GM18508 (cell line): ENCODE measurements at regions not wholly inside any gene's neighbourhood (a gene's known extent, or its start where the extent isn't known, plus 50 kb on each side); places are given as distances from the start of the nearest gene placed in this dataset.

Experiments
- ATAC-seq: cut with Tn5 transposase; IDR thresholded peaks from one replicate; pipeline ENCODE4 v1.9.1; 2021; ENCODE audit warnings: moderate number of reproducible peaks; ENCODE audit not compliant: insufficient read depth, unreplicated experiment

GRCh38 chr3:187924651-187925050, 179.4 kb upstream of the BCL6 start:
- no peak for ATAC-seq

- ATAC-seq: no peak
These were observed 180.1 kb upstream of the BCL6 start for GRCh38 chr3:187925326-187925725.

- ATAC-seq: no peak
These were observed 181.4 kb upstream of the BCL6 start for GRCh38 chr3:187926620-187927019.

GRCh38 chr3:187927565-187927964, 182.3 kb upstream of the BCL6 start:
- no peak for ATAC-seq

- ATAC-seq: no peak
These were observed 184.0 kb upstream of the BCL6 start for GRCh38 chr3:187929112-187929816.

- no peak for ATAC-seq
These were observed 184.8 kb upstream of the BCL6 start for GRCh38 chr3:187930021-187930420.

- no peak for ATAC-seq
These were observed 185.8 kb upstream of the BCL6 start for GRCh38 chr3:187931101-187931500.

- no peak for ATAC-seq
These were observed 186.6 kb upstream of the BCL6 start for GRCh38 chr3:187931770-187932278.

GRCh38 chr3:187932530-187932929, 187.3 kb upstream of the BCL6 start:
- no peak for ATAC-seq

- ATAC-seq: peak; percentile 98
These were observed 190.4 kb upstream of the BCL6 start for GRCh38 chr3:187935623-187936156.

- no peak for ATAC-seq
These were observed 191.4 kb upstream of the BCL6 start for GRCh38 chr3:187936676-187937075.

GRCh38 chr3:187939891-187940290, 194.6 kb upstream of the BCL6 start:
- no peak for ATAC-seq

GRCh38 chr3:187941135-187941847, 196.0 kb upstream of the BCL6 start:
- ATAC-seq: no peak

- no peak for ATAC-seq
These were observed 196.6 kb upstream of the BCL6 start for GRCh38 chr3:187941848-187942194.

GRCh38 chr3:187942658-187943241, 197.5 kb upstream of the BCL6 start:
- ATAC-seq: no peak

GRCh38 chr3:187943677-187944389, 198.6 kb upstream of the BCL6 start:
- ATAC-seq: no peak

GRCh38 chr3:187944390-187945179, 199.3 kb upstream of the BCL6 start:
- no peak for ATAC-seq

- ATAC-seq: no peak
These were observed 200.1 kb upstream of the BCL6 start for GRCh38 chr3:187945374-187945773.

- ATAC-seq: no peak
These were observed 201.0 kb upstream of the BCL6 start for GRCh38 chr3:187946163-187946691.

GRCh38 chr3:187946981-187947380, 201.7 kb upstream of the BCL6 start:
- ATAC-seq: no peak
